Kidney (tissue), 13 donors: ENCODE measurements at regions not wholly inside any gene's neighbourhood (a gene's known extent, or its start where the extent isn't known, plus 50 kb on each side); places are given as distances from the start of the nearest gene placed in this dataset.

Experiments
- DNase-seq, 5 donors: peaks; one replicate each; pipeline ENCODE4 v3.0.0-alpha.2; 2013 to 2020
- FAIRE-seq: peaks from 2 replicates; lab custom pipeline; 2012; peaks lifted over from hg19 to GRCh38; lab: Jason Lieb, UNC
- H3K27ac ChIP-seq, 2 donors: one replicate each; pipeline ENCODE4 v1.7.0; 2013; ENCODE audit warnings: low read depth in 2 of 2, low read length in 2 of 2, inconsistent platforms in 1 of 2
- H3K27me3 ChIP-seq: one replicate; pipeline ENCODE4 v1.7.1; 2013; ENCODE audit warnings: low read length, inconsistent platforms; ENCODE audit not compliant: control insufficient read depth, insufficient read depth
- H3K36me3 ChIP-seq, 3 donors: one replicate each; pipeline versions ENCODE4 v1.7.0 to v1.7.1; 2013; ENCODE audit warnings: low read length in 3 of 3, control low read depth in 1 of 3, inconsistent platforms in 1 of 3; ENCODE audit not compliant: insufficient read depth in 3 of 3, control insufficient read depth in 2 of 3
- H3K4me1 ChIP-seq, 3 donors: one replicate each; pipeline versions ENCODE4 v1.7.0 to v1.7.1; 2013; ENCODE audit warnings: low read length in 3 of 3, inconsistent platforms in 1 of 3, low read depth in 1 of 3; ENCODE audit not compliant: control insufficient read depth in 2 of 3, insufficient read depth in 2 of 3
- H3K4me3 ChIP-seq, 3 donors: one replicate each; pipeline versions ENCODE4 v1.7.0 to v1.8.1; 2013; ENCODE audit warnings: low read length in 3 of 3, control low read depth in 1 of 3, inconsistent platforms in 1 of 3
- H3K9ac ChIP-seq, 3 donors: one replicate each; pipeline versions ENCODE4 v1.7.0 to v1.7.1; 2013; ENCODE audit warnings: low read length in 3 of 3, control low read depth in 1 of 3, inconsistent platforms in 1 of 3
- H3K9me3 ChIP-seq, 3 donors: one replicate each; pipeline versions ENCODE4 v1.7.0 to v1.7.1; 2013; ENCODE audit warnings: low read length in 3 of 3, control low read depth in 1 of 3, inconsistent platforms in 1 of 3; ENCODE audit not compliant: control insufficient read depth in 2 of 3, insufficient read depth in 1 of 3
- intact Hi-C: fragments of 100-400 bp; cut with DNase I; formaldehyde crosslinking; loops from one replicate; pipeline ENCODE4 v1.11.1; 2022
- TF ChIP-seq, protein P1 (sequence below): IDR thresholded peaks from 3 replicates; pipeline ENCODE4 v1.5.1; 2012; ENCODE audit warnings: mild to moderate bottlenecking, moderate library complexity, borderline replicate concordance; ENCODE audit not compliant: insufficient read depth; ENCODE audit errors: extremely low read depth
- donor health status: control.
- donor health status: control.
- donor health status: control.
- donor health status: control.
- donor health status: control.
- donor health status: DM: yes; HTN: yes; CAD: no.
- donor health status: Normal renal cell carcinoma (clear cell type).

DNA sequence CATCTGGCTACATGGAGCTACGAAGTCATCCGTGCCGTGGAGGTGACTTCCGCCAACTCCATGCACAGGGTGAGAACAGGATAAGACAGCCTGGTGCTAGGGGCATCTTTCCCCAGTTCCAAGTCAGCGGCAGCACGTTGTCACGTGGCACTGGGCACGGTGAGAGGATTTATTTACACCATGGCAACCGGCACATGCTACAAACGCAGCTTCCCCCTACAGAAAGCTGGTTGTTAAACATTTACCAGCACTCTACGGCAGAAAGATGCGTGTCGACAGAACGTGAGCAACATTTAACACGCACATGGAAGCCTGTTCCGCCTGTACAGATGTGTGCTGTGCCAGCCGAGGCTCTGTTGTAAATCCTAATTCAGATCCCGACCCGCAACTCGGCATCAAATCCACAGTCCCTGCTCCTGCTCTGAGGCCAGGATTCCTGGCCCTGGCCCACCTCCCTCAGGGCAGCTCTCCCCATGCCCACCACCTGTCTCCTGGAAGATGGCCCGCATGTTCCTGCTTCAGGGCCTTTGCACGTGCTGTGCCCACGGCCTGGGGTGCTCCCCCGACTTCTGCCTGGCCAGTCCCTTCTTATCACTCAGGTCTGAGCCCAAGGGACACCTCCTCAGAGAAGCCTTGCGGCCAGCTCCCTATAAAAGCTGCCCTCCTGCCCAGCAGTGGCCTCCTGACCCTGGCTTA lies 114.1 kb downstream of the RFLNA start:
- Histone ChIP-seq H3K27ac (peak overlapping the region in 1 of 2 donors; percentile 51), H3K27me3 (no peaks in the 10 kb centered on the region), H3K9me3 (no peaks in the 10 kb centered on the region), H3K9ac (no peak overlapping the region), H3K4me1 (peaks cover 0 to 11% (median 10%) of the 10 kb centered on the region in 3 donors), H3K4me3 (no peak overlapping the region), H3K36me3 (peaks cover 0 to 6% (median 0%) of the 10 kb centered on the region in 3 donors)
- intact Hi-C loops, result no loop called here
- DNase-seq (peak in 3 of 5 donors; percentile 78 to 90 (median 89)), FAIRE-seq (no peak)
- TF ChIP-seq, protein P1, sequence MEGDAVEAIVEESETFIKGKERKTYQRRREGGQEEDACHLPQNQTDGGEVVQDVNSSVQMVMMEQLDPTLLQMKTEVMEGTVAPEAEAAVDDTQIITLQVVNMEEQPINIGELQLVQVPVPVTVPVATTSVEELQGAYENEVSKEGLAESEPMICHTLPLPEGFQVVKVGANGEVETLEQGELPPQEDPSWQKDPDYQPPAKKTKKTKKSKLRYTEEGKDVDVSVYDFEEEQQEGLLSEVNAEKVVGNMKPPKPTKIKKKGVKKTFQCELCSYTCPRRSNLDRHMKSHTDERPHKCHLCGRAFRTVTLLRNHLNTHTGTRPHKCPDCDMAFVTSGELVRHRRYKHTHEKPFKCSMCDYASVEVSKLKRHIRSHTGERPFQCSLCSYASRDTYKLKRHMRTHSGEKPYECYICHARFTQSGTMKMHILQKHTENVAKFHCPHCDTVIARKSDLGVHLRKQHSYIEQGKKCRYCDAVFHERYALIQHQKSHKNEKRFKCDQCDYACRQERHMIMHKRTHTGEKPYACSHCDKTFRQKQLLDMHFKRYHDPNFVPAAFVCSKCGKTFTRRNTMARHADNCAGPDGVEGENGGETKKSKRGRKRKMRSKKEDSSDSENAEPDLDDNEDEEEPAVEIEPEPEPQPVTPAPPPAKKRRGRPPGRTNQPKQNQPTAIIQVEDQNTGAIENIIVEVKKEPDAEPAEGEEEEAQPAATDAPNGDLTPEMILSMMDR, result no peak

DNA sequence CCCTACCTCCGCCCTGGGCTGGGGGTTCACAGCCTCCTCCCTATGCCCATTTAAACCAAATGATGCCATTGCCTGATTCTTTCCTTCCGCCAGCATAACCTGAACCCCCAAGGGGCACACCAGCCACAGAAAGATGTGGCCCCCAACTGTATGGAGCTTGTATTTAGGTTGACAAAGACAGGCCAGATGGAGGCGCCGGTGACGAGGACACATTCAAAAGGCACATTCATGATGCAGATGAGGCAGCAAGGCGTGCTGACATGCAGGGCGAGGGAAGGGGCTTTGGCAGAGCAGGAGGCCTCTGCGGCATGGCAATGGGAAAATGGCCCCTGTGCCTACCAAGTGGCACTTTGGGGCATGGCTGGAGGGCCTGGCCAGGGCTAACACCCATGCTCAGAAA lies 112.2 kb downstream of the RFLNA start:
- TF ChIP-seq, protein P1, result no peak
- Histone ChIP-seq H3K27ac (no peak overlapping the region), H3K9me3 (no peaks in the 10 kb centered on the region), H3K4me3 (no peak overlapping the region), H3K9ac (no peak overlapping the region), H3K36me3 (peaks cover 0 to 3% (median 0%) of the 10 kb centered on the region in 3 donors), H3K4me1 (peaks cover 0 to 15% (median 10%) of the 10 kb centered on the region in 3 donors), H3K27me3 (no peaks in the 10 kb centered on the region)
- DNase-seq (no peak), FAIRE-seq (no peak)
- intact Hi-C loops, result no loop called here

DNA sequence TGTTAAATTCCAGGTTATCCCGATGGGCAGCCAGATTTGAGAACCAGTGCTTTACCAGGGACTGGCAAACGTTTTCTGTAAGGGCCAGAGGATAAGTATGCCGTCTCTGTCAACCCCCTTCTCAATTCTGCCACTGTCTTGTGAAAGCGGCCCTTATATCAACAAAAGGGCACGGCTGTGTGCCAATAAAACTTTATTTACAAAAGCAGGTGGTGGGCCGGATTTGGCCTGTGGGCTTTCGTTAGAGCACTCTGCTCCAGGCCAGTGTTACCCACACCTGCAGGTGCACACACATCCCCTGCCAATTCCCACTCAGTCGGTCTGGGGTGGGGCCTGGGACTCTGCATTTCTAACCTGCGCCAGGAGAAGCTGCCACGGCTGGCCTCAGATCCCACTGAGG lies 111.2 kb downstream of the RFLNA start:
- Histone ChIP-seq H3K4me1 (peaks cover 0 to 13% (median 9%) of the 10 kb centered on the region in 3 donors), H3K27ac (no peak overlapping the region), H3K9ac (no peak overlapping the region), H3K27me3 (no peaks in the 10 kb centered on the region), H3K4me3 (no peak overlapping the region), H3K9me3 (no peaks in the 10 kb centered on the region), H3K36me3 (peaks cover 0 to 6% (median 0%) of the 10 kb centered on the region in 3 donors)
- TF ChIP-seq, protein P1, result no peak
- intact Hi-C loops, result no loop called here
- DNase-seq (no peak), FAIRE-seq (no peak)

DNA sequence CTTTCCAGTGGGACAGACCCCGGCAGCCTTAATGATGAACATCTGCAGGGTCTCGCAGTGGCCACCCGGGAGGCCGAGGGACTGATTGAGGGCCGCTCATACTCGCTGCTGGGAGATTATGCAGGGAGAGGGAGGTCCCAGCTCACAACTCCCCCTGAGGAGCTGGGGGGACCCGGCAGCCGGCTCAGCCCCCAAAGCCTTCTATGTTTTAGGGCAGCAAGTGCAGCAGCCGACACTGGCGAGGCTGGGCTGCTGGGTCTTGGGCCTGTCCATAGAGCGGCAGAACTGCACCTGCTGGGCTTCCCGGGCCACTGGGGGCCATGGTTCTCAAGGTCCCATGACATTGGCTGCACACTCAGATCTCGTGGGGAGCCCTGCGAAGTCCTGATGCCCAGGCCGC lies 110.7 kb downstream of the RFLNA start:
- intact Hi-C loops, result no loop called here
- Histone ChIP-seq H3K27ac (no peak overlapping the region), H3K4me1 (peaks cover 0 to 11% (median 4%) of the 10 kb centered on the region in 3 donors), H3K4me3 (no peak overlapping the region), H3K27me3 (no peaks in the 10 kb centered on the region), H3K9me3 (no peaks in the 10 kb centered on the region), H3K36me3 (peaks cover 0 to 6% (median 3%) of the 10 kb centered on the region in 3 donors), H3K9ac (no peak overlapping the region)
- no peak for DNase-seq
- TF ChIP-seq, protein P1, result no peak
- no peak for FAIRE-seq
